H4 (cell line): ENCODE measurements at regions not wholly inside any gene's neighbourhood (a gene's known extent, or its start where the extent isn't known, plus 50 kb on each side); places are given as distances from the start of the nearest gene placed in this dataset.
"Not testable (repeated sequence)": the region's sequence is repeated elsewhere in the genome, so short reads cannot be mapped to it uniquely, and the experiment has no call there.

Source experiments
- DNase-seq: peaks from one replicate; pipeline ENCODE4 v3.0.0-alpha.2; 2015; ENCODE audit warnings: low spot score

GRCh38 chr2:2484301-2484700, 153.2 kb upstream of the MYT1L start:
- DNase-seq: no peak

GRCh38 chr2:2482851-2483250, 151.8 kb upstream of the MYT1L start:
- DNase-seq: no peak

DNA sequence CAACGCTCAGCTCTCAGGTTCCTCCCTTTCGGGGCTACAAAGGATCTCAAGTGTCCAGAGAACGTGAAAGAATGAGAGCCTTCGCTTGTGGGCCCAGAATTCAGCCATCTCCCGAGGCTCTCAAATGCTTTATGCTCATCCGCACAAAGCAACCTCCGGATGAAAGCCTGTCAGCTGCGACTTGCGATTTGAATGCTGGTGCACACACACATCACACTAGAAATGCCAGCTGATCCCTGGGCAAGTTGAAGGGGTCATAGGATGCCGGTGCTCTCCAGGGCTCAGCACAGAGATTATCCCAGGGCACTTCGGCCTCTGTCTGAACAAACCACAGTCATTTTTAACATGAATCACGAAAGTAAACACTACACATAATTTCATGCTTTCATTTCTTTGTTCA, 141.8 kb upstream of the MYT1L start:
- no peak for DNase-seq

GRCh38 chr2:2472044-2472443, 141.0 kb upstream of the MYT1L start:
- DNase-seq: no peak

GRCh38 chr2:2466534-2466933, 135.5 kb upstream of the MYT1L start:
- DNase-seq: no peak

GRCh38 chr2:2464643-2465042, 133.6 kb upstream of the MYT1L start:
- DNase-seq: no peak

DNA sequence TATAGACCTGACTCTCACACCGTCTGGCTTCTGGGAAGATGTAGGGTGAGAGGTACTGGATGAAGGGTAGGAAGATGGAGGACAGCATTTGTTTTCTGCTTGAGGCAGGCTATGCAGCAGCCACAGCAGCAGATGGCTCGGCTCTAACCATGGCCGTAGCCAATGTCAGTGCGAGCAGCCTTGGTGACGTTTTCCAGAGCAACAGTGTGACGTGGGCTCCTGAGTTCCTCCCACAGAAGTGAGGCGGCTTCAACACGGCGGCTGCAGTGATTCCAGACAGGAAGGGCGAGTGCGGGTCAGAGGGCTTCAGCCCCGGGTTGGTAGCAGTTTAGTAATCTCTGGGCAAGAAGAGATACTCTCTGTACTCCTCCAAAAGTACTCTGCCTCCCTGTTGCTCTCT, 133.0 kb upstream of the MYT1L start:
- no peak for DNase-seq

GRCh38 chr2:2456721-2457120, 125.6 kb upstream of the MYT1L start:
- DNase-seq: no peak

DNA sequence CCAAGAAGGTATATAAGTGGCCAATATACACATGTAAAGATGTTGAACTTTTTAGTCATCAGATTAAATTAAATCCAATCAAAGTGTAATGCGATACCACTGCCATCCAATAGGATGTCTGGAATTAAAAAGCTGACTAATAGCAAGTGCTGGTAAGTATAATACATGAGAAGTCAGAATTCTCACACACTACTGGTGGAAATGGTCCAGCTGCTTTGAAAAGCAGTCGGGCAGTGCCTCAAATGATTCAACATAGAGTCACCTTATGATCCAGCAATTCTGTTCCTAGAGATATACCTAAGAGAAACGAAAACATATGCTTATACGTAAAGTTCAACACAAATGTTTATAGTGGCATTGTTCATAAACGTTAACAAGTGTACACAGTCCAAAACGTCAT, 124.1 kb upstream of the MYT1L start:
- DNase-seq: no peak

- no peak for DNase-seq
Observed at GRCh38 chr2:2452961-2453360, 121.9 kb upstream of the MYT1L start.

DNA sequence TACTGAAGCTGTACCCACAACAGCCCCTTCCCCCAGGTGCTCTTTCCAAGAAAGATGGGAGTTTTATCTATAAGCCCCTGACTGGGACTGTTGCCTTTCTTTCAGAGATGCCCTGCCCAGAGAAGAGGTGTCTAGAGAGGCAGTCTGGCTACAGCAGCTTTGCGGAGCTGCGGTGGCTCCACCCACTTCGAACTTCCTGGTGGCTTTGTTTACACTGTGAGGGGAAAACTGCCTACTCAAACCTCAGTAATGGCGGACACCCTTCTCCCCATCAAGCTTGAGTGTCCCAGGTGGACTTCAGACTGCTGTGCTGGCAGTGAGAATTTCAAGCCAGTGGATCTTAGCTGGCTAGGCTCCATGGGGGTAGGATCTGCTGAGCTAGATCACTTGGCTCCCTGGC, 120.2 kb upstream of the MYT1L start:
- DNase-seq: not testable (repeated sequence)

DNA sequence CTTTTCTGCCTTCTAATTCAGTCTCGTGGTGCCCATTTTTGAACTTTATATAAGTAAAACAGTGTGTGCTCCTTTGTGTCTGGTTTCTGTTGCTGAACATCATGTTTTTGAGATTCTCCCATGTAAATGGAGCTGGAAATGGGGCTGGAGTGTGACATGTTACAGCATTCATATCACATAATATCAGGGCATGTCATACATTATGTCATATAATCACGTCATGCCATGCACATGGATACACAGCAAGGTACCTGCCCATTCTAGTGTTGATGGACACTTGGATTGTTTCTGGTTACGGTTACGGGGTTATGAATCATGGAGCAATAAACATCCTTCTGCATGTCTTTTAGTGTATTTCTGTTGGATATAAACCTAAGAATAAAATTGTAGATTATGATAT, 117.1 kb upstream of the MYT1L start:
- no peak for DNase-seq

DNA sequence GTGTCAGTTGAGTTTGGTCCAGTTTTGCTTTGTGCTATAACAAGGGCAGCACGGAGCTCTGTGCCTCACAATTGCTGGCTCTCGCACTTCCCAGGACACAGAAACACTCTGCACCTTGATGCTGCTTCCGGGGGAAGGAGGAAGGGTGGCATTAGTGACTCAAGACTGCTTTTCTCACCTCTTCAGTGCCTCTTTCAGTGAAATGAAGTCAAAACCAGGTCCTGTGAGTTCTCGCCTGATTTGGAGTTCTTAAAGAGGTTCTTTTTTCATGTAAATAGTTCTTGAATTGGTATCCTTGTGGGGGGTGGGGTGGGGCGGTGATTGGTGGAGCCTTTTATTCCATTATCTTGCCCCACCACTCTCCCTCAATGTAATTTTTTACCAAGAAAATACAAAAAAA, 91.5 kb upstream of the MYT1L start:
- no peak for DNase-seq

DNA sequence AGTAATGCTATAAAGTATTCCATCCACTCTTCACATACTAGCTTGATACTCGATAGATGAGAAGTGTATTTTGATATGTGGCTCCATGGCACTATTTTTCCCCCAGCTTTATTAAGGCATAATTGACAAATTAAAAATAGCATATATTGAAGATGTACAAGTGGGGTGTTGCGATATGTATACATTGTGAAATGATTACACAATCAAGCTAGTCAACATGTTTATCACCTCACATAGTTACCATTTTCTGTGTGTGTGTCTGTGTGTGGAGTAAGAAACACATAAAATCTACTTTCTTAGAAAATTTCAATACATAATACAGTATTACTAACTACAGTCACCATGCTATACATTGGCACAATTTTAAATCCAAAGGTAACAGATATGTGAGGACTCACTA, 82.5 kb upstream of the MYT1L start:
- no peak for DNase-seq

DNA sequence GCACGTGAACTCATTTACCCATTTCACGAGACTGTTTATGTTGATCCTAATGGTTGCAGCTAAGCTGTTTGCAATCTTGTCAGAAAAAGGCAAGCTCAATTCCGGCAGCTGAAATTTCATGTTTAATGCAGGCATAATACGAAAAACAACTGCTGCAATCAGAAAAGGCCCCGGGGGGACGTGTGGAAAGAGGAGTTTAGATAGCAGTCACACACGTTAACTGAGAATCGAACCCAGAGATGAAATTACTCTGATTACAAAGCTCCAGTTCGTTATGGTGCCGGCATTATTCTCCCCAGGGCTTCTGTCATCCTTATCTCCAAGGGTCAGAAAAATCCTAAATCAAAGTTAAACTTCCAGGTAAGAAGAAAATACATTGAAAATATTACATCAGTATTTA, 79.9 kb upstream of the MYT1L start:
- DNase-seq: no peak

GRCh38 chr2:2409481-2409880, 78.4 kb upstream of the MYT1L start:
- DNase-seq: no peak

DNA sequence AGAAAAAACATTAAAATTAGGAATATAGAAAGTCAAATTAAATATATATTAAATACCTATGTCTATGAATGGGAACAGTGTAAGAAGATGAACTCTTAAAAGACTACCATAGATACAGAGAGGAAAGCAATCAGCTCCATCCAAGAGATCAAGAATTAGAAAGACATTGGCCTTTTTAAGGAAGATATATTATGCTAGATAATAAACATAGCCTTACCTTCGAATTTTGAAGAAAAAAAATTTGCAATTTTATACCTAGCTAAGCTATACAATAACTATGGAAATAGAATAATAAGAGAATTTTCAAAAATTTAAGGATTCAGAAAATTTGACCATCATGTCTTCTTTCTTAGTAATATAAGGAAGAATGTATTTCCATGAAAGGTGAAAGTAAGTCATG, 74.7 kb upstream of the MYT1L start:
- DNase-seq: no peak

- no peak for DNase-seq
Observed at GRCh38 chr2:2400286-2401038, 69.4 kb upstream of the MYT1L start.

GRCh38 chr2:2399396-2399795, 68.3 kb upstream of the MYT1L start:
- DNase-seq: no peak

DNA sequence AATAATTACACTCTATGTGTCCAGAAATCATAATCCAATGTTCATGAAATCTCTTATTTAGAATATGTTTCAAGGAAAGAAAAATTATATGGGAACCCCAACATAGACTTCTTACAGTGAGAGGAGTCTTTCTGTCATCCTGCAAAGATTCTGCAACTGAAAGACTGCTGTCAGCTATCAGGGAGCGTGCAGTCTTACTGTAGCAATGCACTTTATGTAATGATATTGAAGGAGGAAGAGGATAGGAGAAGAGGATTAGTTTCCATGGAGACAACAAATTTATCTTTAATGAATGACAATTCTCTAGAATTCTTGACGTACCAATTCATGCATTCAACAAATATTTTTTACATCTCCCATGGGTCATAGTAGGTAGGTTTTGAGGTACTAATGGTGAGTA, 61.3 kb upstream of the MYT1L start:
- DNase-seq: no peak

- DNase-seq: no peak
Observed at GRCh38 chr2:2389215-2389614, 58.1 kb upstream of the MYT1L start.
